HG03066 (cell line): ENCODE measurements at regions not wholly inside any gene's neighbourhood (a gene's known extent, or its start where the extent isn't known, plus 50 kb on each side); places are given as distances from the start of the nearest gene placed in this dataset.
"Not testable (repeated sequence)": the region's sequence is repeated elsewhere in the genome, so short reads cannot be mapped to it uniquely, and the experiment has no call there.

Experiments used
- ATAC-seq: cut with Tn5 transposase; IDR thresholded peaks from one replicate; pipeline ENCODE4 v1.9.1; 2021; ENCODE audit warnings: low read depth; ENCODE audit not compliant: unreplicated experiment

GRCh38 chr3:182425926-182426718 lies 367.2 kb upstream of the ATP11B start:
- ATAC-seq: not testable (repeated sequence)

- ATAC-seq: not testable (repeated sequence)
These were observed 361.3 kb upstream of the ATP11B start for GRCh38 chr3:182431972-182432371.

- no peak for ATAC-seq
These were observed 357.4 kb upstream of the ATP11B start for GRCh38 chr3:182435860-182436259.

DNA sequence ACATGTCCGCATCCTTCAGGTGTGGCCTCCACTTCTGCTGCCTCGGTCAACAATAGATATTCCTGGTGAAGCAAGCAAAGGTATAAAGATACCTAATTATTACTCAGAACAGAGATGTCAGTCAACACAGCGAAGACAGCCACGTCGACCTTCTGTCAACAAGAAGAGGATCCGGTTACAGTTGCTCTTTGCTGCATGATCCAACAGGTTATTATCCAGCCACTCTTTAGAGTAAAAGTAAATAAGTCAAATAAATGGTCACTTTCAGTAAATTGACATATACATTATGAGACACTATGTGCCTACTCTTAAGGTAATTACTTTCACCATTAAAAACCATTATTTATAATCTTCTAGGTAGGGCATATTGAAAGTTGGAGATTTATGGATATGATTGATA lies 356.8 kb upstream of the ATP11B start:
- ATAC-seq: no peak

DNA sequence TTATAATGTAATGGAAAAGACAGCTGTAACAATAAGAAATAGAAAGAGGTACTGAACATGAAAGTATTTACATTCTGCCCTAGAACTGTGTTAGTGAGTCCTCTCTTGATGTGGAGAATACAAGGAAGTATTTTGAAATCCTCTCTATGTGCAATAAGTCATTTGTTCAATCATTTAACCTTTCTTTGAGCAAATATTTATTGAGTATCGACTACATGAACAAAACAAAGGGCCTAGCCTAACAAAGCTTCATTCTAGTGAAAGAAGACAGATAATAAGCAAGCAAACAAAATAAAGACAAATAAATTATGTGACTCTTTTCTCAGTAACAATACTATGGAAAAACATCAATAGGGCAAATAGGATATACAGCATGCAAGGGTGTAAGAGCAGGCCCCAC lies 354.9 kb upstream of the ATP11B start:
- ATAC-seq: no peak

DNA sequence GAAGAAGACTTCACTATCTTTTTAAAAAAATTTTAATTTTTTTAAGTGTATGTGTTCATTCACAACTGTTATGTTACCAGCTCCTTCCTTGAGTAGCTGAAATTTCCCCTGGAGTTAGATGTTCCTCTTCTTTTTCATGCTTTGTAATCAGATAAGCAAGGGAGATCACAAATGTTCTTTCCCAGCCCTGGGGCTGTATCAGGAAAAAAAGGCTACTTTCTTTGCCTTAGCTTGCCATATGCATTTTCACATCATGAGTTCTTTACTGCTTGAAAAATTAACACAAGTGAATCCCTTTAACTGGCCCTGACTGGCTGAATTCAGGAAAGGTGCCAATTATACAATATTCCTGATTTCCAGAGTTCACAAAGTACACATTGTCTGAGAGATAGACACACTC lies 353.2 kb upstream of the ATP11B start:
- no peak for ATAC-seq

DNA sequence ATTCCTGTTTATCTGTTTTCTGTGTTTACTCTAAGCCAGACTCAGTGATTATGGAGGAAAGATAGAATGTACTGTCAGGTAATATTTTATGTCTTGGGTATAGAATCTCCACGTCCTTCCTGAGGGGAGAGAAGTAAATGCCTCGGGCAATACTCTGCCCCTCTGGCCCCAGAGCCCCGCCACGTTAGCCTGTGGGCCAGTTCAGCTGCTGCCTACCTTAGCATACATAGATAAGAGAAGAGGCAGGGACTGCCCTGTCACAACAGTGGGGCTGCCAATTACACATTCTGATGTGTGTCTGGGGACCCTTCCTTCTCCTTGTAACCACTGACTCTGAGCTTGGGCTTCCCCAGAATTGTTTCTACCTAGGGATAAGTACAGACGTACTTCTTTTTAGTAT lies 347.7 kb upstream of the ATP11B start:
- ATAC-seq: no peak

- no peak for ATAC-seq
These were observed 342.1 kb upstream of the ATP11B start for GRCh38 chr3:182450942-182451787.

GRCh38 chr3:182451871-182452270 lies 341.4 kb upstream of the ATP11B start:
- ATAC-seq: no peak

DNA sequence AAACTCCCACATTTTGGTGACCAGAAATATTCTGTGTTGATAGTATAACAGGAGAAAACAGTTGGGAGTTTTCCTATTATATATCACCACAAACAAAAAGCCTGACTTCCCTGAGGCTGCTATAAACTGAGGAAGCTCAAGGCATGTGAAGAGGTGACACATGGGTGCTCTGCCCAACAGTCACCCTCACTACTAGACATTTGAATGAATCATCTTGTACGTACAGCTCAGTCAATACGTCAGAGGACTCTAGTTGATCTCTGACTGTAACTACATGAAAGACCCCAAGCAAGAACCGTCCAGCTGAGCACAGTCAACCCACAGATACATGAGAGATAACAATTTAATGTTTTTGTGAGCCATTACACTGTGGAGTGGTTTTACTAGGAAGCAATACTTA lies 338.3 kb upstream of the ATP11B start:
- ATAC-seq: no peak

GRCh38 chr3:182460303-182460702 lies 333.0 kb upstream of the ATP11B start:
- ATAC-seq: no peak

DNA sequence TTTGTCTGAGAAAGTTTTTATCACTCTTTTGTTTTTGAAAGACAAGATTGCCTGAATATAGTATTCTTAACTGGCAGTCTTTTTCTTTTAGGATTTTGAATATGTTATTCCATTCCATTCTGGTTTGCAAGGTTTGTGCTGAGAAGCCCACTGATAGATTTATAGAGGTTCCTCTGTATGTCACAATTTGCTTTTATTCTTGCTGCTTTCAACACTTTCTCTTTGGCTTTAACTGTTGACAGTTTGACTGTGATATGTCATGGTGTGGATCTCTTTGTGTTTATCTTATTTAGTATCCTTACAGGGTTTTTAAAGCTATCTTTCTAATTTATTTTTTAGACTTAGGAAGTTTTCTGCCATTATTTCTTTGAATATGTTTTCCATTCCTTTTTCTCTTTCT lies 331.2 kb upstream of the ATP11B start:
- no peak for ATAC-seq

- no peak for ATAC-seq
These were observed 328.7 kb upstream of the ATP11B start for GRCh38 chr3:182464513-182465145.

DNA sequence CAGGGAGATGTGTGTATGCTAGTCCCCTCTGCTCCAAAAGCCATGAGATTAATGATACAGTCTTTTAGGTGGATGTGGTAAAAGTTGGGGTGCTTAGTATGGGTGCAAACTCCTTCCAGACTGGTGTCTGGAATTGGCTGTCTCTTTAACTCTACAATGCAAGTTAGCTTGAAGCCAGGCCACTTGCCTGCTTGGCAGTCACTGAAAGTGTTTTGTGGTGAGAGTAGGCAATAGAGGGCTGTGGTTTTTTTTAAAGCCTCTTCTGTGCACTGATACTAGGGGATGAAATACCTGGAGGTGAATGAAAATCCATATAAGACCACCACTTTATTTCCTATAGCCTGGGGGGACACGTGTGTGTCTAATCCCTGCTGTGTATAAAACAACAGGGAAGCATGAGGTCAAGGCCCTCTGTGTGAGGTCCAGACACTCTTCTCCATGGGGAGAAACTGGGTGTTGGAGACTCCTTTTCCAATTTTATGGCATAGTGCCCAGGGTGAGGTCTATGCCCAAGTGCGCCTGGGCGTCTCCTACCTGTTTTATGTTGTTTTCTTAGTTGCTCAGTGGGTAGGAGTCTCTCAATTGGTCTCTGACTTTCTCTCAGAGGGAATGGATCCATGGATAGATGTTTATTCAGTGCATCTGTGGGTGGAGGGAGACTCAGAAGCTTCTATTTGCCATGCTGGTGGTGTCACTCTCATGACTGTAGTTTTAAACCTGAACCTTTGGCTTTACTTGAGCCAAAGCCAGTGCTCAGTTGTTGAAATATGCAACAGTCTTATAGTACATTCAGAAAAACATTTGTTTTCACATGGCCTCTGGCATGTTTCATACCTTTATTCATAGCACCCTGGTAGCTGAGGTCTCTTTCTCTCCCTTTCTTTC lies 327.8 kb upstream of the ATP11B start:
- ATAC-seq: no peak

- ATAC-seq: no peak
These were observed 324.2 kb upstream of the ATP11B start for GRCh38 chr3:182469086-182469485.

DNA sequence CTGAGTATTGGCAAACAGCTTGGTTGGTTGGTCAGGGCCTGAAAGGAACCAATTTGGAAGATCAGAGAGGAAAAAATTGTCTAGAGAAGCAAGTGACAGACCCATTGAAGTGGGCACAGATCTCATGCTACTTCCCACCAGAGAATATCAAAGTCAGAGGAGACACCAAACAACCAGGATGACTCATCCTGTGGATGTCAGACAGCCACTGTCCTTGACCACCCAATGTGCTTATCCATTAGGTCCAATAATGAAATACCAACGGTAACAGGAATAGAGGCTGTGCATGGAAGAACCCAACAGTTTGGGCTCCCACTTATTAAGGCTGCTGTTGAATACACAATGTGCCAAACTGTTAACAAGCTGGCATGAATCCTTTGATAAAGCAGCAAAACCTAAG lies 323.1 kb upstream of the ATP11B start:
- ATAC-seq: no peak

- no peak for ATAC-seq
These were observed 320.1 kb upstream of the ATP11B start for GRCh38 chr3:182473191-182473710.

- ATAC-seq: no peak
These were observed 314.9 kb upstream of the ATP11B start for GRCh38 chr3:182478369-182478768.

GRCh38 chr3:182479419-182480336 lies 313.6 kb upstream of the ATP11B start:
- ATAC-seq: no peak
